Cardiac muscle cell (in vitro differentiated cells and primary cell): ENCODE measurements at regions not wholly inside any gene's neighbourhood (a gene's known extent, or its start where the extent isn't known, plus 50 kb on each side); places are given as distances from the start of the nearest gene placed in this dataset.

ENCODE experiments used
- DNase-seq, 2 donors: peaks; one replicate each; pipeline versions ENCODE4 v3.0.0 to v3.0.0-alpha.2; 2010 to 2017; ENCODE audit warnings: low read depth in 1 of 2, low spot score in 1 of 2
- H3K27ac ChIP-seq: fragments of 200-600 bp; sonication (generic); 2 replicates; pipeline ENCODE4 v1.5.1; 2016
- H3K27me3 ChIP-seq: fragments of 200-600 bp; sonication (generic); 2 replicates; pipeline ENCODE4 v1.6.0; 2016; ENCODE audit warnings: control low read depth
- H3K36me3 ChIP-seq: fragments of 200-600 bp; sonication (generic); 2 replicates; pipeline ENCODE4 v1.5.1; 2016; ENCODE audit warnings: control low read depth
- H3K4me1 ChIP-seq: fragments of 200-600 bp; sonication (generic); 2 replicates; pipeline ENCODE4 v1.8.1; 2017; ENCODE audit warnings: low read depth, mild to moderate bottlenecking, mixed run types
- H3K4me3 ChIP-seq: fragments of 200-600 bp; sonication (generic); 2 replicates; pipeline ENCODE4 v1.5.1; 2016; ENCODE audit warnings: mild to moderate bottlenecking
- H3K9me3 ChIP-seq: fragments of 200-600 bp; sonication (generic); 2 replicates; pipeline ENCODE4 v1.5.1; 2017; ENCODE audit warnings: low read depth, mild to moderate bottlenecking, control low read depth
- CTCF ChIP-seq: IDR thresholded peaks from 2 replicates; pipeline ENCODE4 v1.5.1; 2012; ENCODE audit warnings: low read depth, mild to moderate bottlenecking, low read length

GRCh38 chr7:25455683-25456251, 227.5 kb upstream of the NPVF start:
- H3K4me1 ChIP-seq, result no peaks in the 10 kb centered on the region
- H3K9me3 ChIP-seq, result no peaks in the 10 kb centered on the region
- no peak for DNase-seq
- no peaks in the 10 kb centered on the region for H3K36me3 ChIP-seq
- TF ChIP-seq CTCF, result no peak
- no peaks in the 10 kb centered on the region for H3K27me3 ChIP-seq
- no peak overlapping the region for H3K27ac ChIP-seq
- H3K4me3 ChIP-seq, result no peak overlapping the region

- no peaks in the 10 kb centered on the region for H3K27me3 ChIP-seq
- TF ChIP-seq CTCF, result no peak
- no peaks in the 10 kb centered on the region for H3K4me1 ChIP-seq
- H3K36me3 ChIP-seq, result no peaks in the 10 kb centered on the region
- no peaks in the 10 kb centered on the region for H3K9me3 ChIP-seq
- no peak overlapping the region for H3K4me3 ChIP-seq
- no peak overlapping the region for H3K27ac ChIP-seq
- peak; percentile 4 to 23 for DNase-seq
Observed at GRCh38 chr7:25456467-25457171, 228.3 kb upstream of the NPVF start.

GRCh38 chr7:25459057-25459456, 230.8 kb upstream of the NPVF start:
- Histone ChIP-seq H3K4me3 (no peak overlapping the region), H3K27ac (no peak overlapping the region), H3K4me1 (no peaks in the 10 kb centered on the region), H3K9me3 (no peaks in the 10 kb centered on the region), H3K36me3 (no peaks in the 10 kb centered on the region), H3K27me3 (no peaks in the 10 kb centered on the region)
- DNase-seq, result no peak
- no peak for TF ChIP-seq CTCF

- no peaks in the 10 kb centered on the region for H3K4me1 ChIP-seq
- H3K36me3 ChIP-seq, result no peaks in the 10 kb centered on the region
- no peaks in the 10 kb centered on the region for H3K9me3 ChIP-seq
- H3K4me3 ChIP-seq, result no peak overlapping the region
- TF ChIP-seq CTCF, result no peak
- H3K27me3 ChIP-seq, result no peaks in the 10 kb centered on the region
- DNase-seq, result no peak
- no peak overlapping the region for H3K27ac ChIP-seq
Observed at GRCh38 chr7:25460433-25460832, 232.1 kb upstream of the NPVF start.

GRCh38 chr7:25469669-25470068, 241.4 kb upstream of the NPVF start:
- no peak for TF ChIP-seq CTCF
- Histone ChIP-seq H3K9me3 (no peaks in the 10 kb centered on the region), H3K4me3 (no peak overlapping the region), H3K27me3 (no peaks in the 10 kb centered on the region), H3K27ac (no peak overlapping the region), H3K36me3 (no peaks in the 10 kb centered on the region), H3K4me1 (no peaks in the 10 kb centered on the region)
- no peak for DNase-seq
